GM19351 (cell line): ENCODE measurements at regions not wholly inside any gene's neighbourhood (a gene's known extent, or its start where the extent isn't known, plus 50 kb on each side); places are given as distances from the start of the nearest gene placed in this dataset.
A peak's percentile ranks its signal among the peaks of the same experiment; 100 is the strongest.

Experiments used
- ATAC-seq: cut with Tn5 transposase; IDR thresholded peaks from one replicate; pipeline ENCODE4 v1.9.1; 2021; ENCODE audit warnings: mild to moderate bottlenecking, moderate library complexity; ENCODE audit not compliant: unreplicated experiment

DNA sequence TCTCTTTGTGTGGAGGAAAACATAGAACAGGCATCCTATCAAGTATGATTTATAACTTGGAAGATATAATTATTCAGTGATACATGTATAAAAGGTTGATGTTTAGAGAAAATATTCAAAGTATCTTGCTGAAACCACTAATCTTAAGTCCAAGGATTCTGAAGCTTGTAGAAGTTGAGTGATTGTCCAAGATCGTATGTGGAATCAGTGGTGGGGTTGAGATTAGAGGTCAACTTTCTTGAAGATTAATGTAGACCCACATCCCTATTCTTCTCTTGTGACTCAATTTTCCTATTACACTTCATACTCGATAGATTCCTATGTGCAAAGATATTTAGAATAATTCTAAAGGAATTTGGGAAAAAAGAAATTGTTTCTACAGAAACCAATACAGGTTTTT, 1565.9 kb upstream of the ACVR2A start:
- ATAC-seq: no peak

DNA sequence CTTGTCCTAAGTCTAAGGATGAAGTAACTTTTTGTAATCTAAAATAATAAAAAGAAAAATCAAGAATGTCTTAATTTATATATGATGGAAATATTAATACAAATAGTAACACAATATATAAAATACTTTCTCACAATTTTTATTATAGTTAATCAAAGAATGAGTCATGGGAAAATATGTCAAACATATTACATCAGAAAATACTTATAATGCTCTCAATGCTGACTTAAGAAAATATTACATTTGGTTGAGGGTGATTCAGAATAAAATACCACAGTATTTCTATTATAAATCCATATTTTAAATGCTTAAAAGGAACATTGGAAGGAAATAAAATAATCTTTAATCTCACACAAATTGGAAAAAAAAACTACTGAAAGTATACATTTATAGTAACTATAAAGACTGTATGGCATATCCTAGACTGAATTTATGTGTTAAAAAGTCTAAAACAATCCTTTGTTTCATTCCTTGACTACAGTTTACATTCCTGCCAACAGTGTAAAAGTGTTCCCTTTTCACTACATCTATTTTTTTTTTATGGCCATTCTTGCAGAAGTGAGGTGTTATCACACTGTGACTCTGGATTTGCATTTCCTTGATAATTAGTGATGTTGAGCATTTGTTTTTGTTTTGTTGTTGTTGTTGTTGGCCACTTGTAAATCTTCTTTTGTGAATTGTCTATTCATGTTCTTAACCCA, 1573.5 kb upstream of the ACVR2A start:
- ATAC-seq: no peak

DNA sequence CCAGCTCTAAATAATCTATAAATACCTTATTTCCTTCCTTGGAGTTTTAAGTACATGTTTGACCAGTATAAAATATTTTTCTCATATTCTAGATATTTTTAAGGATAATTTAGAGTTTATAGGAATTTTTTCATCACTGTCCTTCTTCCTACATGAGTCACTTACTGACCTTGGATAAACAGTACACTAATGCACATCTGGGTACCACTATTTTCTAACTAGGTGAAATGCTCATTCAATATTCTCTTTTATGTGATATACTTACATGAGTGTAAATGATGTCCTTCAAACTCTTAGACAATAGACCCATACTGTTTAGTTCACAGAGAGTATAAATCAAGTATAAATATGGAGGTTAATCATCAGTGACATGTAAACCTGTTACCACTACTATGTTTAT, 1574.2 kb upstream of the ACVR2A start:
- no peak for ATAC-seq

DNA sequence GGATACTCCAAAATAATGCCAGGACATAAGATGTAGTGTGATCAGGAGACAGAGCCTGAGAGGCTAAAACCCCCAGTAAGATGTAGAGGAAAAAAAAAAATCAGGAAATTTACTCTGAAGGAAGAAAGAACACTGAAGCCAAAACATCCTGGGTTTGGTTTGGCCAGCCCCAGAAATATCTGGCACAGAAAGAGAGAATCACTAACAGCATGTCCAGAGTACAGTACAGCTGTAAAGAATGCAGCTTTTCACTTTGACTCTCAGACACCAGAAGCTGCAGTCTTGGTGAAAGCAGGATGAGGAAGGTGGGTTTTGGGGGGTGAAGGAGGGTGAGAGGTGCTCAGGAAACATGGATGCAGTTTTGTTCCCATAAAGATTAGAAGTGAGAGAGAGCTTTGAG, 1577.7 kb upstream of the ACVR2A start:
- no peak for ATAC-seq

DNA sequence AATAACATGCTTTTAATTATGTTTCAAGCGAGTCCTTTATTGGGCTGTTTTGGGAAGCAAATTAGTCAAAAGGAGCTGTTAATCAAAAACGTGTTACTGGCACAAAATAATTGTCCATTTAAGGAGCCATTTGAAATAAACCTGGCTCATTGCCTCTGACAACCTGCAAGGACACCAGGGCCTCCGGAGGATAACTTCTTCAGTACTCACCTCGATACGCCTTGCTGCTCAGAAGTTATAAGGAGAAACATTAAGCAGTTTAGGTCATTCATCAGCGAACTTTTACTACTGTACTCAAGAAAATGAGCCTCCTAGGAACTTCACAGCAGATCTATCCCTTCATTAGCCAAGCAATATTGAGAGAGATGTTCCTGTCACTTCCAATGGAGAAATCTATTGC, 1579.2 kb upstream of the ACVR2A start:
- ATAC-seq: no peak

DNA sequence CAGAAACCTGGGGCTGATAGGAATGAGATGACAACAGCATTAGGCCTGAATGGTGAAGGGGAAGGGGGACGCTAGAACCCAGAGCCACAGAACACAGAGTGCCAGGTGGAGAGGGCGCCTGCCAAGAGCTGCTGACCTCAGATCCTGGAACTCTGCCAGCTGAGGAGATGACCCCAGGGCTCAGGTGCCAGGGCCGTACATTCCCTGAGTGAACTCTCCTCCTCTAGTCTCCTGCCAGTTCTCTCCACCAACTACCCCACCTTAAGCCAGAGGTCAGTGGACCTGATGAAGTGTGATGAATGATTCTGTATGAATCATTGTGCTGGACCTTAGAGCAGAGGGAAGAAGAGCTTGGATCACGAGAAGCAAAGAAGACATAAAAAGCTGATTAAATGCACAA, 1582.2 kb upstream of the ACVR2A start:
- no peak for ATAC-seq

DNA sequence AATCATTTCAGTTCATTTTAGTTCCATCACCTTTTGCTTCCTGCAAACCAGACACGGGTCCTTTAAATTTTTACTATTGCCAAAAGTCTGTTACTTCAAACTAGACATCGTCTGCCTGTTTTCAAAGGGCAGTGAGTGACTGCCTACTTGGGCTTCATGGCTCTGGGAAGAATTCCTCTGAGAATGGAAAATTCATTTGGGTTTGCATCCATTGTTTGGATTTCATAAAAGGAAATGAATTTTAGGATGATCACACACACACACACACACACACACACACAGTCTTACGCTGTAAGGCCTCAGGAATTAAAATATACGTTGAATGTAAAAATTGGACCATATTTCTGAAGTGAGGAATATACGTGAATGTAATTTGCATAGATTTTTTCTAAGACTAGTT, 1584.3 kb upstream of the ACVR2A start:
- no peak for ATAC-seq

DNA sequence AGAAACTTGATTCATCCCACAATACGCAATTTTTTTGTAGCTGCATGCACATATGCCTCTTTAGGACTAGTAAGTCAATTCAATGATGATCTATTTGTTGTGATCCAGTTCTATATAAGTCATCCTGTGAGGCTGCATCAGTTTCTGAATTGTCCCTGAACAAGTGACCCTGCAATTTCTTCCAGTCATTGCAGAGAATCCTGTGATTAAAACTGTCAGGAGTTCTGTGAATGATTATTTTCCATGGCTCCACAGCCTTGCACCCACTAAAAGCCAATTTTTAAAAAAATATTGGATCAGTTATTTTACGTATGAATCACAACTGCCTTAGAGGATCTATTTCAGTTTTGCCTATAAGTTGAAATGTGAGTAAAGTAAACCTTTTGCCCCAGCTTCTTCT, 1585.0 kb upstream of the ACVR2A start:
- no peak for ATAC-seq

DNA sequence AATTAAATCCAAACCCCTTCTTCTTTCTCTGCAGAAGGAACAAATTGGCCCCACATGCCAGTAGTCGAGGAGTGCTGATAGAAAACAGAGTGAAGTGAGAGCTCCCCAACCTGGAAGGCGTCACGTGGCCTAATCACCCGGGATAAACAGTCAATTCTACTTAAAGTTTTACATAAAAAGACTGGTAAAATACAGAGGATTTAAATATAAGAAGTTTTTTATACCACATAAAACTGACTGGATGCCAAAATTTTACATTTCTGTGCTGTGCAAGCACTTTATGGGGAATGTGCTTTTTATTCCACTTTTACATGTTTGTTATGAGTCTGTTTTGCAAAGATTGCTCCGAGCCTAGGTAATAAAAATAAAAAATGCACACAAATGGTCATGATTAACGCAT, 1586.8 kb upstream of the ACVR2A start:
- ATAC-seq: no peak

DNA sequence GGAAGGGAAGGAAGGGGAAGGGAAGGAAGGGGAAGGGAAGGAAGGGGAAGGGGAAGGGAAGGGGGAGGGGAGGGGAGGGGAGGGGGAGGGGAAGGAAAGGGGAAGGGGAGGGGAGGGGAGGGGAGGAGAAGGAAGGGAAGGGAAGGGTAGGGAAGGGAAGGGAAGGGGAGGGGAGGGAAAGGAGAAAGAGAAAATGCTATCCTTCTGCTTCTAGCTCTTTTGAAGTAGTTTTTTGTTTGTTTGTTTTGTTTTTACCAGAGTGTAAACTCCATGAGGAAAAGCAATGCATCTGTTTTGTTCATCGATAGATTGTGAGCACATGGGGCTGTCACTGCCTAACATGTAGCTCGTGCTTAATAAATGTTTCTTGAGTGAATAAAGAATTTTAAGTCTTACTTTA, 1592.7 kb upstream of the ACVR2A start:
- no peak for ATAC-seq

DNA sequence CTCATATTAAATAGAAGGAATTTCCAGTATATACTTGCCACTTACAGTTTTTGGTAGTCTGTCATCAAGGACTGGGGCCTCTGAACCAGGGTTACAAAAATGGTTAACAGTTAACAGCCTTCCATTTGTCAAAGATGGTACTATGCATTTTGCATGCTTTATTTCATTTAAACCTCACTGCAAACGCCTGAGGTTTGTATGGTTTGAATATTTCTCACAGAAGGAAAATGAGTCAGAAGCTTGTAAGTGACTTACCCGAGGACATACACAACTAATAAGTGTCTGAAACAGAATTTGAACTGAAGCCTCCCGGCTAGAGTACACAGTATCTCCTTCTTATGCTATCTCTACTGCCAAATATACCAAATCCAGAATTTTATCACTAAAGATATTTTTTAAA, 1593.5 kb upstream of the ACVR2A start:
- no peak for ATAC-seq

DNA sequence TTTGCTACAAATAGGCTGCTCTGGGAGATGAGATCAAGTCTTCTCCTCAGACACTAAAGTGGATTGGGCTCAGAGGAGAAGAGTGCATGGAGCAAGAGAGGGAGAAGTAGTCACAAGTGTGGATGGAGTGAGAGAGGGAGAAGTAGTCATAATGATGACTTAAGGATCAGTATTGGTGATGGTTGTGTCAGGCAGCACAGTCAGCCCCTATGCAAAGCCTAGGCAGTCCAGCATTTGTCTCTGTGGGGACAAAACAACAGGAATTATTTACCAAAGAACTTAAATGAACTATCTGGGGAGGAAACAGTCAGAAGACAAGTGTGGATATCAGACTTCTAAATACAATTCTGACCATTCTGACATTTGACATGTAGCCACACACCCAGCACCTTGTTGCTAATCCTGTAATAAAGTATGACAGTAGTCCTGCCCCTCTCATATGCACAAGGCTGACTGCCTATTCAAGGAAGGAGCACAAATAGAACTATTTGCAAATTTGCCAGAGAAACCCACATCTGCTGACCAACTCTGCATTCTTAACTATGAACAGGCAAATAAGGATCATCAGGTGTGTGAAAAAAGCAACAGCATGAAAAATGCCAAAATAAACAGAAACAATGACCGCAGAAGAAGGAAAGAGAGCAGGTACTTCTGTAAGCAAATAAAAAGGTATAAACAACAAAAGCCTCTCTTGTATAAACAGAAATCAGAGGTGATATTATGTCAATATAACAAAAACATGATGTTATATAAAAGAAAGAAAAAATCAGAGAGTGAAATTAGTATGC, 1597.9 kb upstream of the ACVR2A start:
- peak; percentile 33 for ATAC-seq

DNA sequence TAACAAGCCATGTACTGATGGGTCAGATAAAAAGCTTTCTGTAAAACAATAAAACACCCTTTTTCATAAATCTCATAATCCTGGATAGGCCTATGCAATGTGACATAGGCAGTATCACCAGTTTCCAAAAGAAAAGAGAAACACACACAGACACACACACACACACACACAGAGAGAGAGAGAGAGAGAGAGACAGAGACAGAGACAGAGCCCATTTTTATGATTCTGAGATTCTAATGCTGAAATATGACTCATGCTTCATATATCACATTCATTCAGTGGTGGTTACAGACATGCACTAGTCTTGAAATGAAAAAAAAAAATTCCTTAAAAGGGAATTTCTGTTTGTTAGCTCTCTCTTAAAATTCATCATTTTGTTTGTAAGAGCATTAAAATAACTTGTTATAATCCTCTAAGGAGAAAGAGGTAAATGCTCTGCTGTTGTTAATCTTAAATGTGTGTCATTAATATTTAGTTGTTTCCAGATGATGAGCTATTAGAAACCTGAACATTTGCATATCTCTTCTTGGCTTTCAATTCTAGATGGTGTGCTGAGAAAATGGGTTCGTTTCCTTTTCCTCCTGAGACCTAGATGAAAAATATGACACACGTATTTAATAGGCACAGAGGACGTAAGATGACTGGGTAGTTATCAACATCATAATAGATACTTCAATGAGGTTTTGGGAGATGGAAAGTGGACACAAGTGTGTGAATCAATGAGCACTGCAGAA, 1598.7 kb upstream of the ACVR2A start:
- peak; percentile 61 for ATAC-seq

DNA sequence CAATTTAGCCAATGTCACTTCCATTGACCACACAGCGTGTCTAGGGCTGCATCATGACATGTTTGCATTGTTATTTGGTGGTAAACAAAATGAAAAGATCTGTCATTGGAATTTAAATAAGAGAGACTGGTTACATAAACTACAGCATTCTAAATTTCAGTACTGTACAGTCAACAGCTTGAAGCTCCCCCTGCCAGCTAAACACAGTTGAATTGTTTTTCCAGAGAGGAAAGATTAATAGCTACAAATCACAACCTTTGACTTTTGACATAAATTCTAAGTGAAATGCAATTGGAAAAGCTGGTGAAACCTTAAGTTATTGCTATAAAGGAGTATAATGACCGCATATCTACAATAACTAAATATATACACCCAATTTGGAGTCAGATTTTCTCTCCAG, 1600.0 kb upstream of the ACVR2A start:
- no peak for ATAC-seq

DNA sequence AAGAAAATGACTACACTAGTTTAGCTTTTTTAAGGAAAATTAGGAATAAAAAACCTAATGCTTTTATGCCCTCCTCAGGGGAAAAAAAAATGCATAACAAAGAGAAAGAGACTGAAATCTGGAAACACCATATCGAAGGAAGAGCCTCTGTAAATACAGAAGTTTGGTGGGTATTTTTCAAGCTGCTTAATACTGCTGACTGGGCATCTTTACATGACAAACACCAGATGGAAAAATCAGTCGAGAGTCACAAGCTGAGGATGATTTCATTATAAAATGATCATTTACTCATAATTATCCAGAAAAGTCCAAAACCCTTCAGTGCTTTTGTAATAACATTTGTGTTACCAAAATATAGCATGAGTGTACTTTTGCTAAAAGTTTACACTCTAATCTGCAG, 1600.7 kb upstream of the ACVR2A start:
- no peak for ATAC-seq

DNA sequence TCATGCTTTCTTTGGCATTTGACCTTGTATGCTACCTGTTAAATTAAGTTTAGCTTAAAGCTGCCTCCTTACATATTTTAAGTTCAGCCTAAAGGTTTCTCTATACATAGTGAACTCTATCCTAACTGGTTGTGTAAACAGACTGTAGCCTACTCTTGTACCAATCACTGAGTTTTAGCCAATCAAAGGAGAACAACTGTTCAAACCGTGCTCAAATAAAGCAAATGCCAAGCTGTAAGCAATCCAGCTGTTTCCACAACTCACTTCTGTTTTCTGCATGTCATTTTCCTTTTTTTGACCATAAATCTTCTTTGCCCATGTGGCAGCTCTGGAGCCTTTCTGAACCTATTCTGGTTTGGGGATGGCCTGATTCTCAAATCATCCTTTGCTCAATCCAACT, 1603.8 kb upstream of the ACVR2A start:
- ATAC-seq: no peak

DNA sequence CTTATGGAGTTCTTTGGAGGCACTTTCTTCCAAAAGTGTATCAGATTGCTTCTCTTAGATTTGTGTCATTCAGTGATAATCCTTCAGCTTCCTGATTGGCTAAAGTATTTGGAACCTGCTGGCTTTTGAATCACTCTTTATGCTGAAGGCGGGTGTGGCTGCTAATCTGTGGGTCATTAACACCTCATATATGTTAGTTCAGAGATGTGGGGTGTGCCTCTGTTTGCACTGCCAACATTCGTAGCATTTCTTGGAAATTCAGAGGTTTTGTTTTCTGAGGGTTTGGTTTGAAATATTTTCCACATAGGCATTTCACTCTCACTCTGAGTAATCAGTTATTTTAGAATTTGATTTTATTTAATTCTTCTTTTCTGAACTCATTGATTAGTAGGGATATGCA, 1604.4 kb upstream of the ACVR2A start:
- ATAC-seq: no peak

DNA sequence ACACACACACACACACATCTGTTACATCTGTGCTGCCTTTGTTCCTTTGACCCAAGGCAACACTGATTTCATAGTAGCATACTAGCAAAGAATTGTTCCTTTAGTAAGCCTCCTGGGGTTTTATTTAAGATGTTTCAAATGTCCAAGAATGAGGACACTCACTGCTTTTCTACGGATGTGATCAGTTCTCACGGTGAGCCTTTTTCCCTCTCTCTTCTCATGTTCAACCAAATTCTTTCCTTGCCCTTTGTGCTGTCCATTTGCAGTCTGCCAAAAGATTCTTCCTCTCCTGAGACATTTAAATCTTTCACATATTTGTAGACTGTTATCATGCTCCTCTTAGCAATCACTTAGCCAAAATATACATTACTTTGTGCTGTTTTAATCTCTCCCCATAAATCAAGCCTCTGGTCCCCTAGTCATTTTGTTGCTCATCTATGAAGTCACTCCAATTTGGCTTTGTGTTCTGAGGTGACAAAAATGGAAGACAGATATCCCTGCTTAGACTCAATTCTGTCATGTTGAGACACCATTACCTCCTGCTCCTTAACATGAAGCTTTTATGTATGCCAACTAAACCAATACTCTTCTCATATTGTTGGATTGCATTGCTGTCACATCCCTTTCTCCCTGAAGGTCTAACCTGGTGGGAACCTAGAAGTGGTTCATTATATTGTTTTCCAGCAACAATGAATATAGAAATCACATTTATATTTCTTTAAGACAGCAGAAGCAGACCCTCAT, 1605.3 kb upstream of the ACVR2A start:
- no peak for ATAC-seq

DNA sequence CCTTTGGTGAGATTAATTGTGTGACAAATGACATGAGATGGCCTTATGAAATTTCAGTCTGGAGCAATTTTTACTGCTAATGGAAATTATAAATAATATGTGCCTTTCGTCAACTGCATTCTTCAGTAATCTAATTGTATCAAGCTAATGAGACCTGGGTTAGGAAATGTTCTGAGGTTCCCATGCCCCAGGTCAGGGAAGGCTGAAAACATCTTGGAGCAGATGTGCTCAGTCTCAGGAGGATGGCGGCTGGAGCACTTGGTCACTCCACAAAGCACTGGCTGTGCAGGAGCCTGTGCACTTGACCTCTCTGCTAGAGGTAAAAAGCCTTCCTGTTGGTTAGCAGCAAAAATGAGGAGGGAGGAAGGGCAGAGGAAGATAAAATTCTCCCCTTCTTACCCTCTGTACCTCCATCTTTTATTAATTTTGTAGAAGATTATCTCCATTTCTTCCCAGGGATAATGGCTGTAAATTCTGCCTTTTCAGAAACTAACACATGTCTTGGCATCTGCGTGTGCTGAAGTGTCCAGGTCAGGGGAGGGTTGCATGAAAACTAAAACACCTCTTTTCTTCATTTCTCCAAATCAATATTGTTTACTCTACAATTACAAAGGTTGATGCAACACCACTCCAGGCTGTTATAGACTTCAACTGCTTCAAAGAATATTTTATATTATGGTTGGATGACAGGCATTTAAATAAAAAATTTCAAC, 1606.4 kb upstream of the ACVR2A start:
- ATAC-seq: no peak

DNA sequence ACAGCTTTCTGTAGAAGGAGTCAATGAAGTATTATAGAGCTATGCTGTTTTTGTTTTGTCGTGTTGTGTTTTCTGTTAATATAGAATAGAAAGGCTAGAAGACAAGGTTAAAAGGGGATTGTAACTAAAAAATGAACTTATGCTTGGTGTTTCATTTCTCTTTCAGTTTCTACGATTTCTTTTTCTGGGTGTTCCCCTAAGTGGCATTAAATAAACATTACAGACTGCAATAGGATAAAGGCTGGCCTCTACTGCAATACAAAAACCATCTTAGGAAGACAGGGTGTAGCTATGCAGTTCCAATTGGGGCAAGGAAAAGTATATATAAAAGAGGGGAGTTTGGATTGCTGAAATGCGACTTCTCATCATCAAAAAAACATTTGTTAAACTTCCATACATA, 1609.7 kb upstream of the ACVR2A start:
- no peak for ATAC-seq
